ACC112 (cell line): ENCODE measurements at regions not wholly inside any gene's neighbourhood (a gene's known extent, or its start where the extent isn't known, plus 50 kb on each side); places are given as distances from the start of the nearest gene placed in this dataset.

Experiments used
- H2AFZ ChIP-seq: fragments of 200-600 bp; sonication (generic); one replicate; pipeline ENCODE4 v1.6.0; 2017; ENCODE audit warnings: antibody characterized with exemption, low read length; ENCODE audit not compliant: unreplicated experiment
- H3K27ac ChIP-seq: fragments of 200-600 bp; sonication (generic); 2 replicates; pipeline ENCODE4 v1.5.1; 2014; ENCODE audit warnings: low read depth, mild to moderate bottlenecking, antibody characterized with exemption, low read length, moderate library complexity
- H3K27me3 ChIP-seq: fragments of 200-600 bp; sonication (generic); 2 replicates; pipeline ENCODE4 v1.6.1; 2014; ENCODE audit warnings: mild to moderate bottlenecking, antibody characterized with exemption, low read length, moderate library complexity, mixed read lengths; ENCODE audit not compliant: insufficient read depth
- H3K36me3 ChIP-seq: fragments of 200-600 bp; sonication (generic); 2 replicates; pipeline ENCODE4 v1.6.1; 2016; ENCODE audit warnings: mild to moderate bottlenecking, antibody characterized with exemption, low read length, moderate library complexity, mixed read lengths; ENCODE audit not compliant: insufficient read depth
- H3K4me1 ChIP-seq: fragments of 200-600 bp; sonication (generic); one replicate; pipeline ENCODE4 v1.6.1; 2016; ENCODE audit warnings: low read length, mixed read lengths; ENCODE audit not compliant: insufficient read depth, unreplicated experiment, control insufficient read depth
- H3K4me3 ChIP-seq: fragments of 200-600 bp; sonication (generic); 2 replicates; pipeline ENCODE4 v1.5.1; 2014; ENCODE audit warnings: mild to moderate bottlenecking, low read depth, low read length
- H3K79me2 ChIP-seq: fragments of 200-600 bp; sonication (generic); one replicate; pipeline ENCODE4 v1.6.0; 2016; ENCODE audit warnings: low read length; ENCODE audit not compliant: control insufficient read depth, unreplicated experiment, insufficient read depth

GRCh38 chr10:2834214-2834613 is 233.1 kb upstream of the PFKP start:
- Histone ChIP-seq H3K27me3 (0 out of 2 replicates have a peak, but pooled peaks cover 4% of the 10 kb centered on the region), H3K27ac (no peak overlapping the region), H2AFZ (no peak overlapping the region), H3K4me1 (no peaks in the 10 kb centered on the region), H3K36me3 (no peaks in the 10 kb centered on the region), H3K79me2 (no peaks in the 10 kb centered on the region), H3K4me3 (no peak overlapping the region)

- Histone ChIP-seq H2AFZ (no peak overlapping the region), H3K27me3 (no peaks in the 10 kb centered on the region), H3K4me1 (no peaks in the 10 kb centered on the region), H3K4me3 (no peak overlapping the region), H3K27ac (no peak overlapping the region), H3K79me2 (no peaks in the 10 kb centered on the region), H3K36me3 (no peaks in the 10 kb centered on the region)
Observed at GRCh38 chr10:2831509-2831908, 235.8 kb upstream of the PFKP start.

GRCh38 chr10:2828741-2829140 is 238.6 kb upstream of the PFKP start:
- no peaks in the 10 kb centered on the region for H3K36me3 ChIP-seq
- H3K79me2 ChIP-seq = no peaks in the 10 kb centered on the region
- H3K4me3 ChIP-seq = no peak overlapping the region
- H3K4me1 ChIP-seq = no peaks in the 10 kb centered on the region
- H2AFZ ChIP-seq = no peak overlapping the region
- no peak overlapping the region for H3K27ac ChIP-seq
- H3K27me3 ChIP-seq = no peaks in the 10 kb centered on the region

GRCh38 chr10:2826675-2827074 is 240.7 kb upstream of the PFKP start:
- Histone ChIP-seq H3K79me2 (no peaks in the 10 kb centered on the region), H3K36me3 (no peaks in the 10 kb centered on the region), H3K4me3 (no peak overlapping the region), H3K27me3 (no peaks in the 10 kb centered on the region), H3K27ac (no peak overlapping the region), H2AFZ (no peak overlapping the region), H3K4me1 (no peaks in the 10 kb centered on the region)

- Histone ChIP-seq H2AFZ (no peak overlapping the region), H3K4me1 (no peaks in the 10 kb centered on the region), H3K79me2 (no peaks in the 10 kb centered on the region), H3K4me3 (no peak overlapping the region), H3K27ac (no peak overlapping the region), H3K27me3 (no peaks in the 10 kb centered on the region), H3K36me3 (no peaks in the 10 kb centered on the region)
Observed at GRCh38 chr10:2825841-2826240, 241.5 kb upstream of the PFKP start.

GRCh38 chr10:2817940-2818636 is 249.3 kb upstream of the PFKP start:
- no peak overlapping the region for H3K27ac ChIP-seq
- no peaks in the 10 kb centered on the region for H3K4me1 ChIP-seq
- no peaks in the 10 kb centered on the region for H3K79me2 ChIP-seq
- H2AFZ ChIP-seq = no peak overlapping the region
- no peaks in the 10 kb centered on the region for H3K36me3 ChIP-seq
- no peak overlapping the region for H3K4me3 ChIP-seq
- no peaks in the 10 kb centered on the region for H3K27me3 ChIP-seq

- H2AFZ ChIP-seq = no peak overlapping the region
Observed at GRCh38 chr10:2813693-2814092, 253.7 kb upstream of the PFKP start.

GRCh38 chr10:2813286-2813685 is 254.1 kb upstream of the PFKP start:
- Histone ChIP-seq H2AFZ (no peak overlapping the region), H3K4me1 (no peaks in the 10 kb centered on the region), H3K79me2 (no peaks in the 10 kb centered on the region), H3K36me3 (no peaks in the 10 kb centered on the region), H3K27me3 (no peaks in the 10 kb centered on the region), H3K4me3 (no peak overlapping the region), H3K27ac (no peak overlapping the region)

More at GRCh38 chr10:2813693-2814092, 253.7 kb upstream of the PFKP start:
- H3K4me3 ChIP-seq = no peak overlapping the region
- H3K79me2 ChIP-seq = no peaks in the 10 kb centered on the region
- H3K4me1 ChIP-seq = no peaks in the 10 kb centered on the region
- no peaks in the 10 kb centered on the region for H3K27me3 ChIP-seq
- no peaks in the 10 kb centered on the region for H3K36me3 ChIP-seq
- H3K27ac ChIP-seq = no peak overlapping the region

GRCh38 chr10:2812631-2813030 is 254.7 kb upstream of the PFKP start:
- Histone ChIP-seq H3K4me3 (no peak overlapping the region), H3K4me1 (no peaks in the 10 kb centered on the region), H3K79me2 (no peaks in the 10 kb centered on the region), H2AFZ (no peak overlapping the region), H3K27me3 (no peaks in the 10 kb centered on the region), H3K27ac (no peak overlapping the region), H3K36me3 (no peaks in the 10 kb centered on the region)

GRCh38 chr10:2800178-2800577 is 267.2 kb upstream of the PFKP start:
- no peaks in the 10 kb centered on the region for H3K4me1 ChIP-seq

GRCh38 chr10:2798336-2799022 is 268.9 kb upstream of the PFKP start:
- no peaks in the 10 kb centered on the region for H3K79me2 ChIP-seq
- H3K27ac ChIP-seq = no peak overlapping the region
- no peak overlapping the region for H3K4me3 ChIP-seq
- no peaks in the 10 kb centered on the region for H3K36me3 ChIP-seq
- H3K4me1 ChIP-seq = no peaks in the 10 kb centered on the region
- no peaks in the 10 kb centered on the region for H3K27me3 ChIP-seq
- no peak overlapping the region for H2AFZ ChIP-seq

More at GRCh38 chr10:2800178-2800577, 267.2 kb upstream of the PFKP start:
- Histone ChIP-seq H3K27ac (no peak overlapping the region), H3K79me2 (no peaks in the 10 kb centered on the region), H2AFZ (no peak overlapping the region), H3K36me3 (no peaks in the 10 kb centered on the region), H3K4me3 (no peak overlapping the region), H3K27me3 (no peaks in the 10 kb centered on the region)
